GM12801 (cell line): ENCODE measurements at regions not wholly inside any gene's neighbourhood (a gene's known extent, or its start where the extent isn't known, plus 50 kb on each side); places are given as distances from the start of the nearest gene placed in this dataset.

Source experiments
- CTCF ChIP-seq: IDR thresholded peaks from one replicate; pipeline ENCODE4 v1.5.1; 2011; ENCODE audit warnings: control low read depth; ENCODE audit not compliant: insufficient read length; ENCODE audit errors: extremely low read depth

GRCh38 chr2:59739166-59739565 lies 814.3 kb downstream of the BCL11A start:
- no peak for TF ChIP-seq CTCF

- no peak for TF ChIP-seq CTCF
These were observed 816.2 kb downstream of the BCL11A start for GRCh38 chr2:59737299-59737698.

- no peak for TF ChIP-seq CTCF
These were observed 818.7 kb downstream of the BCL11A start for GRCh38 chr2:59734743-59735142.

- no peak for TF ChIP-seq CTCF
These were observed 819.5 kb downstream of the BCL11A start for GRCh38 chr2:59733970-59734369.

- no peak for TF ChIP-seq CTCF
These were observed 819.9 kb downstream of the BCL11A start for GRCh38 chr2:59733567-59733930.

GRCh38 chr2:59732871-59733566 lies 820.4 kb downstream of the BCL11A start:
- no peak for TF ChIP-seq CTCF

- TF ChIP-seq CTCF: no peak
These were observed 826.3 kb downstream of the BCL11A start for GRCh38 chr2:59727121-59727590.
